ENCODE measurements at regions not wholly inside any gene's neighbourhood (a gene's known extent, or its start where the extent isn't known, plus 50 kb on each side); places are given as distances from the start of the nearest gene placed in this dataset.

- no peaks in the 10 kb centered on the region for H3K4me1 ChIP-seq (ENCODE audit: low read depth)
- TF ChIP-seq CTCF (IDR thresholded peaks at IDR 0.05): no peak
- intact Hi-C loops (cut with DNase I, micrococcal nuclease): no loop called here
- ATAC-seq (no peak), DNase-seq (no peak)
- no peaks in the 10 kb centered on the region for H3K9me3 ChIP-seq
- no peaks in the 10 kb centered on the region for H3K36me3 ChIP-seq (ENCODE audit: low read depth)
- no peak overlapping the region for H3K4me3 ChIP-seq
These were observed 92.6 kb upstream of the NLRP2B start for GRCh38 chrX:57772637-57773036.

- intact Hi-C loops (cut with DNase I, micrococcal nuclease): no loop called here
- no peak overlapping the region for H3K4me3 ChIP-seq
- no peaks in the 10 kb centered on the region for H3K9me3 ChIP-seq
- ATAC-seq (no peak), DNase-seq (no peak)
- no peak for TF ChIP-seq CTCF (IDR thresholded peaks at IDR 0.05)
- H3K36me3 ChIP-seq (ENCODE audit: low read depth): no peaks in the 10 kb centered on the region
- H3K4me1 ChIP-seq (ENCODE audit: low read depth): no peaks in the 10 kb centered on the region
These were observed 91.6 kb upstream of the NLRP2B start for GRCh38 chrX:57771689-57772088.

GRCh38 chrX:57752866-57753265, 72.8 kb upstream of the NLRP2B start:
- Histone ChIP-seq H3K36me3 (ENCODE audit: low read depth) (no peaks in the 10 kb centered on the region), H3K4me3 (no peak overlapping the region), H3K9me3 (no peaks in the 10 kb centered on the region), H3K4me1 (ENCODE audit: low read depth) (no peaks in the 10 kb centered on the region)
- ATAC-seq (no peak), DNase-seq (no peak)
- intact Hi-C loops (cut with DNase I, micrococcal nuclease): no loop called here
- no peak for TF ChIP-seq CTCF (IDR thresholded peaks at IDR 0.05)

- H3K36me3 ChIP-seq (ENCODE audit: low read depth): no peaks in the 10 kb centered on the region
- no peaks in the 10 kb centered on the region for H3K4me1 ChIP-seq (ENCODE audit: low read depth)
- H3K9me3 ChIP-seq: no peaks in the 10 kb centered on the region
- no peak for TF ChIP-seq CTCF (IDR thresholded peaks at IDR 0.05)
- ATAC-seq (no peak), DNase-seq (no peak)
- no peak overlapping the region for H3K4me3 ChIP-seq
- intact Hi-C loops (cut with DNase I, micrococcal nuclease): no loop called here
These were observed 61.0 kb upstream of the NLRP2B start for GRCh38 chrX:57741107-57741506.

GRCh38 chrX:57737881-57738280, 57.8 kb upstream of the NLRP2B start:
- no peaks in the 10 kb centered on the region for H3K4me1 ChIP-seq (ENCODE audit: low read depth)
- intact Hi-C loops (cut with DNase I, micrococcal nuclease): no loop called here
- no peak for TF ChIP-seq CTCF (IDR thresholded peaks at IDR 0.05)

More at GRCh38 chrX:57737881-57738280, 57.8 kb upstream of the NLRP2B start:
- H3K9me3 ChIP-seq: no peaks in the 10 kb centered on the region
- H3K36me3 ChIP-seq (ENCODE audit: low read depth): no peaks in the 10 kb centered on the region
- ATAC-seq (no peak), DNase-seq (no peak)
- H3K4me3 ChIP-seq: no peak overlapping the region
